ENCODE measurements at regions not wholly inside any gene's neighbourhood (a gene's known extent, or its start where the extent isn't known, plus 50 kb on each side); places are given as distances from the start of the nearest gene placed in this dataset.
"Not testable (repeated sequence)": the region's sequence is repeated elsewhere in the genome, so short reads cannot be mapped to it uniquely, and the experiment has no call there.

- no peak for DNase-seq
These were observed 329.5 kb downstream of the RAD51AP2 start for GRCh38 chr2:17188721-17189120.

GRCh38 chr2:17184512-17184911 lies 333.7 kb downstream of the RAD51AP2 start:
- DNase-seq = no peak

- DNase-seq = no peak
These were observed 335.8 kb downstream of the RAD51AP2 start for GRCh38 chr2:17182399-17182798.

DNA sequence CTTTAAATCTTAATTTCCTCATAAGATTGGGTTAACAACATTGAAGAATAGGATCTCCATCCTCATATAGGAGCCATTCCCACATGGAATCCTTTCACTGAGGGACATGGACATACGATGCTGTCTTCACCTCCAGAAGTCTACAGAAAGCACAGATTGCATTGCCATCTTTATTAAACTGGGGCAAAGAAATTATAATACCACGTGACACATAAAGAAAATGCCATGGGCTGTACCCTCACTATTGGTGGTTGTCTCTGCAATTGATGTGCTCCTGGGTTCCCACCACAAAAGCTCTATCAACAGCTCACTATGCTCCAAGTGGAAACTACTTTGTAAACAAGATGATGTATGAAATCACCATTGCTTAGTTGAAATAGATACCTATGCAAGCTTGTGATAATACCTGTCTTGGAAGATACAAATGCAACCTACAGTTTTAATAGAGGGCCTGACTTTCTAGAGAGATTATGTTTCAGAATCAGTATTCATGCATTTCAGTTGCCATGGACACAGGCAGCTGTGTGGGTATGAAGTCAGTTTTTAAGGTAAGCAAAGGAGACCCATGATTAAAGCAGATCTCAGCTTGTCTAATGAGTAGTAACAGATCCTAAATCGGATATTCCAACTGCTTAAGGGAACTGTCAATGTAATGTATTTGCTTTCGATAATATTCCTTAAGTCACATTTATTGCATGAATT lies 337.0 kb downstream of the RAD51AP2 start:
- no peak for DNase-seq

- no peak for DNase-seq
These were observed 339.0 kb downstream of the RAD51AP2 start for GRCh38 chr2:17179145-17179808.

DNA sequence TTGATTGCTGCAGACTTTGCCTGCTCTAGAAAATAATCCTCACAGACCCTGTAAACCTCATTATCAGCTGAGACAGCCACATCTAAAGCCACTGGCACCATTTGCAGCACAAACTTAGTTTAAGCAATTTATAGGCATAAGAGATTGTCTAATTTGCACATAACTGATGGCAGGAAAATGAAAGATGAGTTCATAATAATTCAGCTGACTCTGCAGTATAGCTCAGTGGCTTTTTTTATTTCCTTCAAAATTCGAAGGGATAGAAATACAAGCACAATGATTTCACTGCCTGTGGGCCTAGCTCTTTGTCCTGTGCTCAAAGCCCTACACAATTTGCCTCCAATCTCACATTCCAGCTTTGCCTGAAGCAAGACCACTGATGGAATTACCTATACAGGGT lies 341.2 kb downstream of the RAD51AP2 start:
- no peak for DNase-seq

DNA sequence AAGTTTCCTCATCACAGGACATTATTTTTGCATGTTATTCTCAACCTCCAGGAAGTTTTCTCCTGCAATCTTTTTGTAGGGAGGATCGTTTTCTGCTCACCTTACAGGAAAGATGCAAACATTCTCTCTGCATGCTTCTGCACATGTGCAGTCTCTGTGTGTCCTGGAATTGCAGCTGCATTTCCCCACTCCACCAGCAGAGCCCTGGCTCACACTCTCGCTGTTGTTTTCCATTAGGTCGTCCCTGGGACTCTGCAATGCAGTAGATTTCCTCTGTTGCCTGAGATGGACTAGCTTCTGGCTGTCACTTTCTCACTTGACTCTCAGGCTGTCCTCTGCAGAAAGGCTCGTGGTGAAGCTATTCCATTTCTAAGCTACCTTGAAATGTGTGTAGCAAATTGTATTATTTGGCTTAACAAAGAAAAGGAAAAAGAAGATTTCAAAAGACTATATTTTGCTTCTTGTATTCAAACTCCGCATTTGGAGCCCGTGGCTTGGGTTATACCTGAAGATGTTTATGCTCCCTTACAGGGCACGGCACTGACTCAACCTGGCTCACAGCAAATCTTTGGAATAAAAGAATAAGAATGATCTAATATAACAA lies 346.7 kb downstream of the RAD51AP2 start:
- no peak for DNase-seq

- no peak for DNase-seq
These were observed 351.7 kb downstream of the RAD51AP2 start for GRCh38 chr2:17166506-17166905.

- DNase-seq = no peak
These were observed 353.7 kb downstream of the RAD51AP2 start for GRCh38 chr2:17164550-17164949.

DNA sequence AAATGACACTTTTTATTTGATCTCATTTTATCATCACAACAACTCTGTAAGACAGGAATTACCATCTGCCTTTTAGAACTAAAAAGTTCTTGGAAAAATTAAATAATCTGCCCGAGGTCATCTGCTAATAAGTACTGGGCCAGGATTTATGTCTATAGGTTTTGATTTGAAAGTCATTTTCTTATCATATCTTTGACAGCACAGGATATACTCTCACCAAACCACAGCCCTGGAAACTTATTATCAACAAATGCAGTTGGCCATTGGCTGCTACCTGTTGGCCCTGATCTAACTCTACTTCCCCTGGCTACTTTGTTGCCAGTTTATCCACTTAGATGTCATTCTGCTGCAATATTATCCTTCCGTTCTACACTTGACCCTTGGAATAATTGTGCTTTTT lies 354.6 kb downstream of the RAD51AP2 start:
- no peak for DNase-seq

DNA sequence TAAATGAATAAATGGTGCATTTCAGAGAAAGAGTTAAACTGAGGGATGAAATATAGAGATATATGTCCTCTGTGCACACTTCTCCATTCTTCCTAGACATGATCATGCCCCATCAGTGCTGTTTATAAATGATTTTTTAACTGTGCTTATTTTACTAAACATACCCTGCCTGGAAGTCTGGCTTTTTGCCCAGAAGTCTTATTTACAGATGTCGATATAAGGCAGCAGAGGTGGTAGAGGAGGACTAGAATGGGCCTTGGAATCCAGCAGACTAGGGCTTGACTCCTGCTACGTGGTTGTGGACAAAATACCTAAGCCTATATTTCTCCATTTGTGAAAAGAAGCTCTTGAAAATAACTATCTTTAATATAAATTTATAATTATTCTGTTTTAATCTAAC lies 355.5 kb downstream of the RAD51AP2 start:
- DNase-seq = no peak

DNA sequence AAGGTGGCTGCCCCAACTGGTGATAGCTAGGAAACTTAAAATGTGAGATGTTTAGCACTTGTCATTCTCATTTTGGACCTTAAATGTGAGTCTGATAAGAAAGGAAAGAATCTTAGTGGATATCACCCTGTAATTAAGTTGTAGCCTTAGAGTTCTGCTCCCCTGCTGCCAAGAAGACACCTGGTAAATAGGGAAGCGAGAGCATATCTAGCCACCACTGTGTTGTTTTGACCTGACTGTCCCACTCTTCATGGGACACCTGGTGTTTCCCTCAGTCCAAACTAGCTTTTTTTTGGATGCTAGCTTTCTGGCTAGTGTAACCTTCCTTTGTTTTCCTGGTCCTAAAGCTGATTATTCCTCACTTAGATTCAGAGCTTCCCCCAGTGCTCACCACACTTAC lies 357.6 kb downstream of the RAD51AP2 start:
- DNase-seq = no peak

DNA sequence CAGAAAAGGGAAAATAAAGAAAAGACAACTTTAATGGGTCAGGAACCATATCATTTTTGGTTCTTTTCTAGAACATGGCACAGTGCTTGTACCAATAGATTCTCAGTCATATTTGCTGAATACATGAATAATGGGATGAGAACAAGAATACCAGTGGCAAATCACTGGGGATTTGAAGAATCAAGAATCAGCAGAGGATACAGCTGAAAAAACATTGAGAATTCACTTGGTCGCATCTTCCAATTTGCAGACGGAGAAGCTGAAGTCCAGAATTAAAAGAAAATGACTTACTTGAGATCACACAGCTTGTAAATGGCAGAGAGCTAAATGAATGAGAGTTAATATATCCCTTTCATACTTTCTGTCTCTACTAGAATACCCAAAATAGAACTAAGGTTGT lies 362.2 kb downstream of the RAD51AP2 start:
- no peak for DNase-seq

DNA sequence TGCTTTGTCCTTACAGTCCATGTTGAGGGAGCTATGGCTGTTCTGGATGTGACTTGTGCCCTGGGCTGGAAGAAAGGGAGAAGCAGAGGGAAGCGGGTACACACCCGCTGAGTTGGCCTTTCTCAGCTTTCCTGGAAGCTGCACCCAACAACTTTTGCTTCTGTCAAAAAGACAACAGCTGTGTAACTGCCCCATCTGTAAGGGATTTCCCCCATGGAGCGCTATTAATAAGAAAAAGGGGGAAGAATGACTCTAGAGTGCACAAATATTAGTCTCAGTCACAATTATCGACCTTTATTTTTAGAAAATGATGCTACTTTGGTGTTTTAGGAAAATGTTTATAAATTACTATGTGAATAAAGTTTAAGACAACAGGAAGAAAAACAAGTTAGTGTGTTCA lies 368.3 kb downstream of the RAD51AP2 start:
- DNase-seq = no peak

DNA sequence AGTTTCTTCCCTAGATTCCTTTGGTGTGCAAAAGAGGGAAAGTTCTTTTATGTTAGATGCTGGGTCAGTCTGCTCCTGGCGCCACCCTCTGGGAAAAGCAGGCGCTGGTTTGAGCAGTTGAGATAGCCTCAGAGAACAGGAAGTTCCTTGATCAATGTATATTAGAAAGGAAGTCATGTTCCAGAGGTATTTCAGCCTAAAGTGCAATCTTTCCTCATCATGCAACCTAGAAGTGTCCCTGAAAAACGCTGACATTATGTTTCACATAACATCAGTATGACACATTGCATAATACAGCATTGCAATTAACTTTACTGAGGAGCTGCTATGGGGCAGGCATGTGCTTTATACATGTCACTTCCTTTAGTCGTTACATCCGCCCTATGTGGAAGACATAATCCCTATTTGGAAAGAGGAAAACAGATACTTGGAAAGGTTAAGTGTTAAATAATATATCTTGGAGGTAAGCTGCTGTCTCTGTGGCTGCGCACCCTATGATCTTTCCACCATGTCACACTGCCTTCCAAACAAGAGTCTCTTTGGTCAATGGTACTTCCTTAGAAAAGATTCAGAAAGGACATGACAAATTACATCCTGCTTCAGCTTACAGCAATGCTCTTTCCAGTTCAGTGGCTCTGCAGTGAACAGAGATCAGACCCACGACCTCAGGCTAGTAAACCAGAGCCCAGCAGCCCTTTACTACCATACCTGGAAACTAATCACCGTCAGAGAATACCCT lies 369.7 kb downstream of the RAD51AP2 start:
- DNase-seq = no peak

DNA sequence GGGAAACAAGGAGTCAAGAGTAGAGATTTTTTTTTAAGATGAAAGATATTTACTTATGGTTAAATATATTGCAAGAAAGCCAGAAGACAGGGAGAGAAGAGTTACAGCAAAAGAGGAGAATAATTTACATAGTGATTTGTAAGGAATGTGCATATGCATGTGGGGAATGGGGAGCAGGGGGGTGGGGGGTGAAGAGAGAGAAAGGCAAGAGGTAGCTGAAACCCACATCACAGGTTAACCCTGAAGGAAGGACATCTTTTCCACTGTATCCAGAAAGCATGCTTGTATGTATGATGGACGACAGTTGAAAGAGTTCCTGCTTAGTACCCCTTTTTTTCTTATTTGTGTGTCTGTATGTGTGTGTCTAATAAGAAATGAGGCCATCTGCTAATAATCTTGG lies 371.9 kb downstream of the RAD51AP2 start:
- DNase-seq = no peak

GRCh38 chr2:17136877-17137276 lies 381.4 kb downstream of the RAD51AP2 start:
- no peak for DNase-seq

DNA sequence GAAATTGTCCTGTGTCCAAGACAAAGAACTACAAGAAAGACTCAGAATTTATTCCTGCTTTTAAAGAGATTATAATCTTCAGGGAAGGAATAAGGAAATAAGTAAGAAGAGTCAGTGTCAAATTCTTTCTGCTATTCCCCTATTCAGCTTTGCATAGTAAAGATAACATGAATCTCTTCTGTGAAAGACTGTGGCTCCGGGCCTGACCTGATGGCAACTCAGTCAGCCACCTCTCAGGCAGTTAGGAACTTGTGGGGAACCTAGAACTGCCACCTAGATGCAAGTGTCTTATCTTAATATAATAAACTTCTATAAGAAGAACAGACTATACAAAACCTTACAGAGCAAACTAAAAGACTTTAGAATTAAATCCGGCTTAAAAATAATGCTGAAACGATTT lies 382.0 kb downstream of the RAD51AP2 start:
- DNase-seq = no peak

DNA sequence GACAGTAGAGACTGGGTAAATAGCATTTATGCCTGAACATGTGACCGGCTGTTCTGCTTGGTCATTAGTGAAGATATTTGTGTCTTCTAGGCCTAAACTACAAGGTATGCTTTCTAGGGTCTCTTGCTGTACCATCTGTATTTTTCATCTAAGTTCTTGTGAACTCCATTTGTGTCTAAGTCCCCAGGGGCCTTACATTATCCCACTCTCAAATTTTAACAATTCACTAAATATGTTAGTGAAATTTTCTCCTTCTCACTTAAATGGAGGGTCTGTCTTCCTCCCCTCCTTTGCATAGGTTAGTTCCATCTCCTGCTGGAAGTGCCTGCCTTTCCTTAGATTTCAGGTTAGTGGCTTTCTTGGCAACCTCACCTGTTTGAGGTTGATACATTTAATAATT lies 382.6 kb downstream of the RAD51AP2 start:
- no peak for DNase-seq

GRCh38 chr2:17133052-17133671 lies 385.1 kb downstream of the RAD51AP2 start:
- DNase-seq = no peak

GRCh38 chr2:17130627-17131026 lies 387.6 kb downstream of the RAD51AP2 start:
- DNase-seq = not testable (repeated sequence)

DNA sequence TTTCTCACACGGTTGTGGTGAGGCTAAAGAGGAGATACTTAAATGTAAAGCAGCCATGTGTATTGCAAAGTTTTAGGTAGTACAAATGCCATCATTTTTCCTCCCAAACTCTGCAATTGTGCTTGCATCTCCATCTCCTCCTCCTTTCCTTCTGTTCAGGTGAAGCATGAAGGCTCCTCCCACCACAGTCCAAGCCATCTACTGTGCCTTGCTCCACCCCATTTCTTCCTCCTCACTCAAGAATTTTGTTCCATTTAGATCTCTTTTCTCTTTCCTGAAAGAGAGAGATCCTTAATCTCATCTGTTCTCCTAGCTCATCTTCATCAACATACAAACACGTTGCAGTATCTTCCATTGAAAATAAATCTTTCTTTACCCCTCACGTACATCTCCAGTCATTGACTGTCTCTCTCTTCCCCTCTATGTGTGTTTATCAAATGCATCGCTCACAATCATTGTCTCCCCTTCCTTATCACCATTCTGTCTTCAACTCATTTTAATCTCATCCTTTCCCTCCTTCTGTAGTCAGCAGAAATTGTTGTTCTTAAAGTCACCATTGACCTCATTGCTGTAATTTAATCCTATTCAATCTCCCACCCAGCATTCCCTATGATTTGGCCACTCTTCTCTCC lies 392.1 kb downstream of the RAD51AP2 start:
- DNase-seq = no peak

Data from effector CD4-positive, alpha-beta T cell (primary cell).